H9 (cell line): ENCODE measurements at regions not wholly inside any gene's neighbourhood (a gene's known extent, or its start where the extent isn't known, plus 50 kb on each side); places are given as distances from the start of the nearest gene placed in this dataset.
"Not testable (repeated sequence)": the region's sequence is repeated elsewhere in the genome, so short reads cannot be mapped to it uniquely, and the experiment has no call there.

ENCODE experiments used
- DNase-seq: peaks from one replicate; pipeline ENCODE4 v3.0.0-alpha.2; 2017
- H2AFZ ChIP-seq: one replicate; pipeline ENCODE4 v1.6.1; 2013; ENCODE audit warnings: mild to moderate bottlenecking, low read length, control low read depth, moderate library complexity
- H2AK5ac ChIP-seq: 2 replicates; pipeline ENCODE4 v1.6.1; 2013; ENCODE audit warnings: low read length, control low read depth, mixed read lengths; ENCODE audit not compliant: insufficient read length
- H2BK120ac ChIP-seq: one replicate; pipeline ENCODE4 v1.6.1; 2013; ENCODE audit warnings: low read depth, mild to moderate bottlenecking, low read length, control low read depth, inconsistent platforms; ENCODE audit not compliant: poor library complexity, severe bottlenecking
- H2BK12ac ChIP-seq: 2 replicates; pipeline ENCODE4 v1.6.1; 2013; ENCODE audit warnings: low read length, control low read depth, mixed read lengths, low read depth; ENCODE audit not compliant: insufficient read length
- H2BK15ac ChIP-seq: 2 replicates; pipeline ENCODE4 v1.6.1; 2013; ENCODE audit warnings: low read depth, low read length, control low read depth
- H2BK20ac ChIP-seq: one replicate; pipeline ENCODE4 v1.6.1; 2013; ENCODE audit warnings: low read depth, mild to moderate bottlenecking, low read length, control low read depth, inconsistent platforms; ENCODE audit not compliant: poor library complexity, severe bottlenecking
- H2BK5ac ChIP-seq: 2 replicates; pipeline ENCODE4 v1.6.1; 2013; ENCODE audit warnings: low read length, control low read depth, mixed read lengths; ENCODE audit not compliant: insufficient read length
- H3K14ac ChIP-seq: 2 replicates; pipeline ENCODE4 v1.6.1; 2013; ENCODE audit warnings: low read length, control low read depth; ENCODE audit not compliant: insufficient read depth
- H3K18ac ChIP-seq: 2 replicates; pipeline ENCODE4 v1.6.1; 2013; ENCODE audit warnings: low read depth, mild to moderate bottlenecking, mixed read lengths, low read length, control low read depth; ENCODE audit not compliant: insufficient read length
- H3K23ac ChIP-seq: 2 replicates; pipeline ENCODE4 v1.6.1; 2013; ENCODE audit warnings: low read length, control low read depth, mixed read lengths, low read depth; ENCODE audit not compliant: insufficient read length
- H3K23me2 ChIP-seq: 2 replicates; pipeline ENCODE4 v1.6.1; 2013; ENCODE audit warnings: low read depth, mild to moderate bottlenecking, mixed read lengths, low read length, control low read depth; ENCODE audit not compliant: insufficient read length, poor library complexity, severe bottlenecking
- H3K27ac ChIP-seq: 2 replicates; pipeline ENCODE4 v1.5.1; 2013; ENCODE audit warnings: low read length, control low read depth, mixed read lengths, low read depth; ENCODE audit not compliant: insufficient read length
- H3K27me3 ChIP-seq: 2 replicates; pipeline ENCODE4 v1.6.1; 2013; ENCODE audit warnings: low read length, control low read depth, inconsistent platforms; ENCODE audit not compliant: insufficient read depth
- H3K4ac ChIP-seq: 2 replicates; pipeline ENCODE4 v1.6.1; 2013; ENCODE audit warnings: low read depth, mild to moderate bottlenecking, control low read depth, inconsistent platforms, low read length, moderate library complexity
- H3K4me1 ChIP-seq: 2 replicates; pipeline ENCODE4 v1.6.1; 2013; ENCODE audit warnings: low read length, control low read depth, inconsistent platforms; ENCODE audit not compliant: insufficient read depth
- H3K4me2 ChIP-seq: 2 replicates; pipeline ENCODE4 v1.6.1; 2013; ENCODE audit warnings: low read length, control low read depth, mixed read lengths; ENCODE audit not compliant: insufficient read length, insufficient read depth
- H3K56ac ChIP-seq: 2 replicates; pipeline ENCODE4 v1.6.1; 2013; ENCODE audit warnings: low read depth, mild to moderate bottlenecking, mixed read lengths, low read length, control low read depth; ENCODE audit not compliant: insufficient read length
- H3K79me1 ChIP-seq: 2 replicates; pipeline ENCODE4 v1.6.1; 2013; ENCODE audit warnings: low read depth, mild to moderate bottlenecking, moderate library complexity, low read length, control low read depth, inconsistent platforms; ENCODE audit not compliant: insufficient read depth, poor library complexity, severe bottlenecking
- H3K79me2 ChIP-seq: 2 replicates; pipeline ENCODE4 v1.6.1; 2013; ENCODE audit warnings: low read length, control low read depth, inconsistent platforms; ENCODE audit not compliant: insufficient read depth
- H3K9ac ChIP-seq: 2 replicates; pipeline ENCODE4 v1.6.1; 2013; ENCODE audit warnings: low read length, control low read depth, mixed read lengths; ENCODE audit not compliant: insufficient read length; ENCODE audit errors: extremely low read depth
- H3K9me3 ChIP-seq: one replicate; pipeline ENCODE4 v1.6.1; 2013; ENCODE audit warnings: low read depth, low read length, inconsistent platforms; ENCODE audit not compliant: control insufficient read depth
- H3T11ph ChIP-seq: one replicate; pipeline ENCODE4 v1.6.1; 2013; ENCODE audit warnings: mild to moderate bottlenecking, low read length, control low read depth, inconsistent platforms
- H4K20me1 ChIP-seq: one replicate; pipeline ENCODE4 v1.6.1; 2013; ENCODE audit not compliant: control insufficient read depth, insufficient read length, insufficient read depth
- H4K5ac ChIP-seq: 2 replicates; pipeline ENCODE4 v1.6.1; 2013; ENCODE audit warnings: low read depth, mild to moderate bottlenecking, mixed read lengths, low read length, control low read depth; ENCODE audit not compliant: insufficient read length
- H4K8ac ChIP-seq: replicated peaks from 2 replicates; pipeline ENCODE4 v1.6.1; 2013; ENCODE audit warnings: low read length, control low read depth, mixed read lengths, low read depth; ENCODE audit not compliant: insufficient read length
- H4K91ac ChIP-seq: 2 replicates; pipeline ENCODE4 v1.6.1; 2013; ENCODE audit warnings: low read depth, mild to moderate bottlenecking, moderate library complexity, mixed read lengths, low read length, control low read depth; ENCODE audit not compliant: insufficient read length
- H3K27ac Mint-ChIP-seq, 3 experiments: 2 replicates in 2 of 3; 3 replicates in 1 of 3; pipeline ENCODE4 v1.8.0; 2020 to 2021; ENCODE audit warnings: mixed read lengths in 3 of 3, mild to moderate bottlenecking in 1 of 3, moderate library complexity in 1 of 3
- H3K27me3 Mint-ChIP-seq: 2 replicates; pipeline ENCODE4 v1.8.0; 2021; ENCODE audit warnings: low read depth, mild to moderate bottlenecking, moderate library complexity, mixed read lengths
- H3K36me3 Mint-ChIP-seq, 3 experiments: 2 replicates in 2 of 3; 3 replicates in 1 of 3; pipeline ENCODE4 v1.8.0; 2020 to 2021; ENCODE audit warnings: low read depth in 3 of 3, mixed read lengths in 3 of 3; ENCODE audit not compliant: insufficient read depth in 1 of 3
- H3K4me1 Mint-ChIP-seq, 2 experiments: 2 replicates each; pipeline ENCODE4 v1.8.0; 2020; ENCODE audit warnings: mixed read lengths in 2 of 2
- H3K4me3 Mint-ChIP-seq, 2 experiments: 2 replicates in 1 of 2; 3 replicates in 1 of 2; pipeline ENCODE4 v1.8.0; 2020 to 2021; ENCODE audit warnings: mild to moderate bottlenecking in 2 of 2, mixed read lengths in 2 of 2, moderate library complexity in 1 of 2
- H3K9me3 Mint-ChIP-seq, 2 experiments: 2 replicates in 1 of 2; 3 replicates in 1 of 2; pipeline ENCODE4 v1.8.0; 2020; ENCODE audit warnings: mild to moderate bottlenecking in 2 of 2, mixed read lengths in 2 of 2, moderate library complexity in 1 of 2
- WGBS: extraction: QIAGEN DNeasy Blood & Tissue Kit; methylation state at CpG from one replicate; pipeline ENCODE4 v1.1.7; 2013; ENCODE audit warnings: missing lambda C conversion rate, low lambda C conversion rate, mixed read lengths; ENCODE audit not compliant: insufficient read length; ENCODE audit errors: extremely low coverage; 5-methylcytosine and 5-hydroxymethylcytosine counted together

- not testable (repeated sequence) for H3K4me1 ChIP-seq, DNase-seq, H2AFZ ChIP-seq, H3K79me2 ChIP-seq, H4K91ac ChIP-seq, H2BK12ac ChIP-seq, H3K79me1 ChIP-seq, H3K4me2 ChIP-seq, H2BK120ac ChIP-seq, H3T11ph ChIP-seq, H3K23ac ChIP-seq, H3K9me3 ChIP-seq, H3K56ac ChIP-seq, H2AK5ac ChIP-seq, H4K20me1 ChIP-seq, H4K8ac ChIP-seq, H3K27me3 Mint-ChIP-seq, H4K5ac ChIP-seq, H2BK15ac ChIP-seq, H3K27me3 ChIP-seq, H3K18ac ChIP-seq, H3K23me2 ChIP-seq, H2BK20ac ChIP-seq, H2BK5ac ChIP-seq, H3K4ac ChIP-seq, H3K14ac ChIP-seq
- Mint-ChIP-seq H3K36me3 (peaks cover 61 to 70% (median 61%) of the 10 kb centered on the region in 3 experiments), H3K4me3 (peak overlapping the region; percentile 97 to 98), H3K27ac (peak overlapping the region; percentile 99 to 100 (median 99)), H3K4me1 (peaks cover 45 to 61% of the 10 kb centered on the region in 2 experiments), H3K9me3 (peaks cover 6 to 31% of the 10 kb centered on the region in 2 experiments)
- WGBS, result no CpG with 5 or more reads among the region's 9 CpGs
- Histone ChIP-seq H3K27ac (peak overlapping the region; percentile 78), H3K9ac (peak overlapping the region; percentile 96)
Measured at GRCh38 chr6:93835026-93835425, 415.7 kb upstream of the EPHA7 start.

DNA sequence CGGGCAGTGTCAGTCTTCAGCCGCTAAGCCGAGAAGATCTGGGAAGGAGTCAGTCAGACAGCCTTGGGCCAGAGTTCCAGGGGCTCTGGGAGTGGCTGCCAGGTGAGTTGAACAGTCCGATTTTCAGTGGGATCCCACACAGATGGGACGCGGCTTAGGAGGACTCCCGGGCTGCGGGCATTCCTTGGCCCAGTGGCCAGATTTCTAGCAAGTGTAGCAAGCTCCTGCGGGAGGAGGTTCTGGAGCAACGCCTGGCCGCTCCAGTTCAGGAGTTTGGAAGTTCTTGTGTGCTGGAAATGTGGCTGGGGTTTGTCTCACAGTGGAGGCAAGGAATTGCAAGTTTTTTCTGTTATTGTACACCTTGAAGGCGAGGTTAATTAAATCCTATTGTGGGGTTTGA, 414.0 kb upstream of the EPHA7 start:
- H3T11ph ChIP-seq, H3K56ac ChIP-seq, H2BK20ac ChIP-seq, H2BK5ac ChIP-seq, H3K4ac ChIP-seq, H3K79me2 ChIP-seq, H3K4me1 ChIP-seq, H3K27me3 Mint-ChIP-seq, H2AFZ ChIP-seq, H4K8ac ChIP-seq, H2BK15ac ChIP-seq, H4K5ac ChIP-seq, H2AK5ac ChIP-seq, H2BK12ac ChIP-seq, H3K27me3 ChIP-seq, H3K23ac ChIP-seq, H3K18ac ChIP-seq, H4K20me1 ChIP-seq, DNase-seq, H3K23me2 ChIP-seq, H3K79me1 ChIP-seq, H3K9me3 ChIP-seq, H2BK120ac ChIP-seq, H3K14ac ChIP-seq, H4K91ac ChIP-seq: not testable (repeated sequence)
- Histone ChIP-seq H3K4me2 (peak overlapping the region; percentile 25), H3K27ac (peak overlapping the region; percentile 65), H3K9ac (peak overlapping the region; percentile 90)
- Mint-ChIP-seq H3K27ac (peak overlapping the region; percentile 99 to 100 (median 99)), H3K36me3 (peaks cover 78 to 84% (median 78%) of the 10 kb centered on the region in 3 experiments), H3K4me1 (peaks cover 56 to 77% of the 10 kb centered on the region in 2 experiments), H3K4me3 (peak overlapping the region; percentile 97 to 98), H3K9me3 (peaks cover 6 to 31% of the 10 kb centered on the region in 2 experiments)
- WGBS, result no CpG with 5 or more reads among the region's 12 CpGs
